T-cell (primary cell): ENCODE measurements at regions not wholly inside any gene's neighbourhood (a gene's known extent, or its start where the extent isn't known, plus 50 kb on each side); places are given as distances from the start of the nearest gene placed in this dataset.

Experiments
- ATAC-seq, 4 experiments: fragments of 200-7000 bp in 3 of 4; fragments of 150-1000 bp in 1 of 4; cut with Tn5 transposase; replicated peaks in 1 of 4; 1 replicate in 3 of 4; 2 replicates in 1 of 4; pipeline ENCODE4 v1.10.0; 2021; ENCODE audit warnings: moderate library complexity in 3 of 4, mild to moderate bottlenecking in 2 of 4, moderate number of reproducible peaks in 1 of 4
- CTCF ChIA-PET, 2 donors: fragments of 300-600 bp; sonication (Branson Sonifier 250); formaldehyde crosslinking; loops; one replicate each; lab custom pipeline; 2022; ENCODE audit warnings: antibody characterized with exemption in 2 of 2; lab: Charles Lee
- POLR2A ChIA-PET, 2 donors: fragments of 300-600 bp; sonication (Branson Sonifier 250); formaldehyde crosslinking; loops; one replicate each; lab custom pipeline; 2022; ENCODE audit warnings: antibody characterized with exemption in 2 of 2; lab: Charles Lee
- DNase-seq, 35 experiments: peaks; one replicate each; pipeline versions ENCODE4 v3.0.0 to v3.0.0-alpha.2; 2013 to 2023
- H3K27ac ChIP-seq: one replicate; pipeline ENCODE4 v1.5.1; 2013; ENCODE audit warnings: low read length
- H3K27me3 ChIP-seq, 2 experiments: replicated peaks in 1 of 2; 1 replicate in 1 of 2; 2 replicates in 1 of 2; pipeline versions ENCODE4 v1.6.1 to v1.7.0; 2013; ENCODE audit warnings: low read length in 1 of 2, mixed read lengths in 1 of 2; ENCODE audit not compliant: control insufficient read depth in 2 of 2, insufficient read depth in 2 of 2; ENCODE audit errors: extremely low read depth in 1 of 2
- H3K36me3 ChIP-seq, 2 donors: 1 replicate in 1 of 2; 2 replicates in 1 of 2; pipeline versions ENCODE4 v1.6.1 to v1.7.0; 2013; ENCODE audit warnings: low read length in 1 of 2; ENCODE audit not compliant: control insufficient read depth in 2 of 2, insufficient read depth in 1 of 2; ENCODE audit errors: extremely low read depth in 1 of 2
- H3K4me1 ChIP-seq, 2 experiments: 1 replicate in 1 of 2; 2 replicates in 1 of 2; pipeline versions ENCODE4 v1.6.1 to v1.7.0; 2013; ENCODE audit warnings: low read length in 2 of 2, mixed read lengths in 1 of 2; ENCODE audit not compliant: insufficient read depth in 2 of 2, control insufficient read depth in 1 of 2; ENCODE audit errors: extremely low read depth in 1 of 2
- H3K4me3 ChIP-seq, 2 donors: 1 replicate in 1 of 2; 2 replicates in 1 of 2; pipeline versions ENCODE4 v1.5.1 to v1.7.0; 2013; ENCODE audit warnings: mild to moderate bottlenecking in 2 of 2, low read length in 1 of 2, moderate library complexity in 1 of 2; ENCODE audit not compliant: control insufficient read depth in 1 of 2; ENCODE audit errors: extremely low read depth in 1 of 2
- H3K9me3 ChIP-seq: 2 replicates; pipeline ENCODE4 v1.7.0; 2013
- H3K27ac Mint-ChIP-seq, 2 donors: one replicate each; pipeline ENCODE4 v1.8.0; 2020 to 2021; ENCODE audit warnings: mild to moderate bottlenecking in 2 of 2, mixed read lengths in 2 of 2
- H3K27me3 Mint-ChIP-seq, 2 donors: one replicate each; pipeline ENCODE4 v1.8.0; 2021 to 2022; ENCODE audit warnings: mixed read lengths in 2 of 2
- H3K36me3 Mint-ChIP-seq: one replicate; pipeline ENCODE4 v1.8.0; 2021; ENCODE audit warnings: mixed read lengths
- H3K4me1 Mint-ChIP-seq, 3 donors: one replicate each; pipeline ENCODE4 v1.8.0; 2020 to 2022; ENCODE audit warnings: mixed read lengths in 3 of 3, mild to moderate bottlenecking in 1 of 3
- H3K4me3 Mint-ChIP-seq, 3 donors: one replicate each; pipeline ENCODE4 v1.8.0; 2020 to 2022; ENCODE audit warnings: mild to moderate bottlenecking in 3 of 3, mixed read lengths in 3 of 3, moderate library complexity in 3 of 3
- H3K9me3 Mint-ChIP-seq, 3 donors: one replicate each; pipeline ENCODE4 v1.8.0; 2020 to 2022; ENCODE audit warnings: mixed read lengths in 3 of 3
- WGBS: methylation state at CpG from one replicate; pipeline ENCODE4 v1.1.5; 2013; ENCODE audit warnings: missing lambda C conversion rate; ENCODE audit not compliant: insufficient coverage; 5-methylcytosine and 5-hydroxymethylcytosine counted together

GRCh38 chr2:122843503-122843902 lies 1088.1 kb downstream of the TSN start:
- Histone ChIP-seq H3K4me3 (no peak overlapping the region), H3K9me3 (no peaks in the 10 kb centered on the region), H3K36me3 (no peaks in the 10 kb centered on the region), H3K27ac (no peak overlapping the region), H3K27me3 (no peaks in the 10 kb centered on the region), H3K4me1 (no peaks in the 10 kb centered on the region)
- Mint-ChIP-seq H3K36me3 (no peaks in the 10 kb centered on the region), H3K4me3 (no peak overlapping the region), H3K4me1 (no peaks in the 10 kb centered on the region), H3K9me3 (peaks cover 5 to 9% (median 6%) of the 10 kb centered on the region in 3 donors), H3K27ac (no peak overlapping the region), H3K27me3 (no peaks in the 10 kb centered on the region)
- WGBS: 75% methylated on average over 2 of the region's 3 CpGs
- POLR2A ChIA-PET: no interaction called here
- CTCF ChIA-PET: no interaction called here
- DNase-seq: no peak
- no peak for ATAC-seq

GRCh38 chr2:122851161-122851560 lies 1095.7 kb downstream of the TSN start:
- H3K36me3 ChIP-seq: no peaks in the 10 kb centered on the region
- DNase-seq (no peak), ATAC-seq (no peak)
- H3K9me3 ChIP-seq: no peaks in the 10 kb centered on the region
- ChIA-PET POLR2A (interaction anchor here in 1 of 2 donors (0.6 kb wide), 1 partner anchor 64 kb away, joined by 3 read pairs; no protein-coding TSS in a partner anchor), CTCF (no interaction called here)
- H3K27ac ChIP-seq: no peak overlapping the region
- Mint-ChIP-seq H3K36me3 (no peaks in the 10 kb centered on the region), H3K4me3 (no peak overlapping the region), H3K4me1 (no peaks in the 10 kb centered on the region), H3K27me3 (no peaks in the 10 kb centered on the region), H3K27ac (no peak overlapping the region), H3K9me3 (peaks cover 0 to 8% (median 7%) of the 10 kb centered on the region in 3 donors)
- no peak overlapping the region for H3K4me3 ChIP-seq
- WGBS: no CpG with 5 or more reads among the region's 4 CpGs
- no peaks in the 10 kb centered on the region for H3K27me3 ChIP-seq
- H3K4me1 ChIP-seq: no peaks in the 10 kb centered on the region

- ATAC-seq (no peak), DNase-seq (no peak)
- Mint-ChIP-seq H3K27me3 (no peaks in the 10 kb centered on the region), H3K9me3 (peaks cover 3 to 7% (median 4%) of the 10 kb centered on the region in 3 donors), H3K36me3 (no peaks in the 10 kb centered on the region), H3K4me1 (no peaks in the 10 kb centered on the region), H3K27ac (no peak overlapping the region), H3K4me3 (no peak overlapping the region)
- H3K27me3 ChIP-seq: no peaks in the 10 kb centered on the region
- H3K4me3 ChIP-seq: no peak overlapping the region
- ChIA-PET CTCF (no interaction called here), POLR2A (no interaction called here)
- no peaks in the 10 kb centered on the region for H3K36me3 ChIP-seq
- no peaks in the 10 kb centered on the region for H3K9me3 ChIP-seq
- no peak overlapping the region for H3K27ac ChIP-seq
- WGBS: 43% methylated on average over 1 of the region's 4 CpGs
- H3K4me1 ChIP-seq: no peaks in the 10 kb centered on the region
Measured at GRCh38 chr2:122851972-122852531, 1096.6 kb downstream of the TSN start.

GRCh38 chr2:122856696-122857095 lies 1101.2 kb downstream of the TSN start:
- Histone ChIP-seq H3K27me3 (no peaks in the 10 kb centered on the region), H3K4me3 (no peak overlapping the region), H3K27ac (no peak overlapping the region), H3K36me3 (no peaks in the 10 kb centered on the region), H3K9me3 (no peaks in the 10 kb centered on the region), H3K4me1 (no peaks in the 10 kb centered on the region)
- H3K4me1 Mint-ChIP-seq: no peaks in the 10 kb centered on the region
- no peak overlapping the region for H3K4me3 Mint-ChIP-seq
- no peak for DNase-seq
- WGBS: no CpG with 5 or more reads among the region's 5 CpGs
- no peaks in the 10 kb centered on the region for H3K27me3 Mint-ChIP-seq
- no peak for ATAC-seq
- no peak overlapping the region for H3K27ac Mint-ChIP-seq
- peaks cover 8 to 14% (median 9%) of the 10 kb centered on the region in 3 donors for H3K9me3 Mint-ChIP-seq
- ChIA-PET CTCF (no interaction called here), POLR2A (no interaction called here)
- H3K36me3 Mint-ChIP-seq: no peaks in the 10 kb centered on the region

GRCh38 chr2:122858075-122858702 lies 1102.7 kb downstream of the TSN start:
- peaks cover 8 to 14% (median 9%) of the 10 kb centered on the region in 3 donors for H3K9me3 Mint-ChIP-seq
- Histone ChIP-seq H3K9me3 (no peaks in the 10 kb centered on the region), H3K27ac (no peak overlapping the region), H3K4me3 (no peak overlapping the region), H3K36me3 (no peaks in the 10 kb centered on the region), H3K27me3 (no peaks in the 10 kb centered on the region), H3K4me1 (no peaks in the 10 kb centered on the region)
- ChIA-PET CTCF (interaction anchor here in 1 of 2 donors (0.6 kb wide), 1 partner anchor 374 kb away, joined by 3 read pairs; no protein-coding TSS in a partner anchor), POLR2A (no interaction called here)
- no peak overlapping the region for H3K27ac Mint-ChIP-seq
- DNase-seq: no peak
- no peaks in the 10 kb centered on the region for H3K27me3 Mint-ChIP-seq
- no CpG with 5 or more reads among the region's 2 CpGs for WGBS
- H3K36me3 Mint-ChIP-seq: no peaks in the 10 kb centered on the region
- H3K4me1 Mint-ChIP-seq: no peaks in the 10 kb centered on the region
- H3K4me3 Mint-ChIP-seq: no peak overlapping the region
- no peak for ATAC-seq

GRCh38 chr2:122858813-122859212 lies 1103.4 kb downstream of the TSN start:
- DNase-seq (no peak), ATAC-seq (no peak)
- ChIA-PET POLR2A (no interaction called here), CTCF (interaction anchor here in 1 of 2 donors (0.6 kb wide), 1 partner anchor 374 kb away, joined by 3 read pairs; no protein-coding TSS in a partner anchor)
- Mint-ChIP-seq H3K36me3 (no peaks in the 10 kb centered on the region), H3K27me3 (no peaks in the 10 kb centered on the region), H3K4me1 (no peaks in the 10 kb centered on the region), H3K27ac (no peak overlapping the region), H3K4me3 (no peak overlapping the region), H3K9me3 (peaks cover 8 to 10% (median 9%) of the 10 kb centered on the region in 3 donors)
- Histone ChIP-seq H3K27me3 (no peaks in the 10 kb centered on the region), H3K4me1 (no peaks in the 10 kb centered on the region), H3K4me3 (no peak overlapping the region), H3K9me3 (no peaks in the 10 kb centered on the region), H3K36me3 (no peaks in the 10 kb centered on the region), H3K27ac (no peak overlapping the region)
- WGBS: 92% methylated on average over 2 of the region's 5 CpGs
